Thyroid gland (tissue), 4 donors: ENCODE measurements at regions not wholly inside any gene's neighbourhood (a gene's known extent, or its start where the extent isn't known, plus 50 kb on each side); places are given as distances from the start of the nearest gene placed in this dataset. TPM values are rescaled to one million over a fixed set of nuclear protein-coding genes. Genes with fewer than 3 reads are reported as not detected.

Experiments
- DNase-seq, 2 donors: peaks; one replicate each; pipeline ENCODE4 v3.0.0-alpha.2; 2019
- H3K27ac ChIP-seq, 3 donors: fragments of 200-600 bp; sonication (generic); 1 replicate in 2 of 3; 2 replicates in 1 of 3; pipeline ENCODE4 v1.5.1; 2016 to 2019; ENCODE audit warnings: mild to moderate bottlenecking in 1 of 3, moderate library complexity in 1 of 3
- H3K27me3 ChIP-seq: fragments of 200-600 bp; sonication (generic); one replicate; pipeline ENCODE4 v1.5.1; 2019
- H3K36me3 ChIP-seq, 2 donors: fragments of 200-600 bp; sonication (generic); one replicate each; pipeline ENCODE4 v1.5.1; 2016 to 2019
- H3K4me1 ChIP-seq, 2 donors: fragments of 200-600 bp; sonication (generic); one replicate each; pipeline ENCODE4 v1.5.1; 2017 to 2019
- H3K4me3 ChIP-seq, 3 donors: fragments of 200-600 bp; sonication (generic); replicated peaks in 1 of 3; 1 replicate in 2 of 3; 2 replicates in 1 of 3; pipeline ENCODE4 v1.5.1; 2016; ENCODE audit warnings: mild to moderate bottlenecking in 1 of 3
- H3K9me3 ChIP-seq: fragments of 200-600 bp; sonication (generic); one replicate; pipeline ENCODE4 v1.5.1; 2017
- POLR2A ChIP-seq, 2 donors: fragments of 450-650 bp; IDR thresholded peaks; one replicate each; pipeline ENCODE4 v1.6.1; 2017; ENCODE audit warnings: antibody characterized with exemption in 2 of 2, mild to moderate bottlenecking in 2 of 2, moderate library complexity in 1 of 2
- WGBS, 2 donors: methylation state at CpG; one replicate each; pipeline ENCODE4 v1.1.5; 2017; 5-methylcytosine and 5-hydroxymethylcytosine counted together
- intact Hi-C: fragments of 100-400 bp; cut with DNase I; formaldehyde crosslinking; loops from one replicate; pipeline ENCODE4 v1.15.1; 2023
- small RNA-seq: library from RNA; depleted of rRNA; stranded (forward); fragments of <200 nt; gene quantifications from one replicate; pipeline ENCODE3, GENCODE V24; 2016
- TF ChIP-seq, protein P1 (sequence below), 6 experiments: fragments of 200-600 bp in 3 of 6; fragments of 450-650 bp in 3 of 6; sonication (generic) in 3 of 6; IDR thresholded peaks; one replicate each; pipeline ENCODE4 v1.5.1; 2016 to 2019; ENCODE audit warnings: antibody characterized with exemption in 6 of 6, mild to moderate bottlenecking in 2 of 6, inconsistent platforms in 1 of 6, moderate library complexity in 1 of 6

DNA sequence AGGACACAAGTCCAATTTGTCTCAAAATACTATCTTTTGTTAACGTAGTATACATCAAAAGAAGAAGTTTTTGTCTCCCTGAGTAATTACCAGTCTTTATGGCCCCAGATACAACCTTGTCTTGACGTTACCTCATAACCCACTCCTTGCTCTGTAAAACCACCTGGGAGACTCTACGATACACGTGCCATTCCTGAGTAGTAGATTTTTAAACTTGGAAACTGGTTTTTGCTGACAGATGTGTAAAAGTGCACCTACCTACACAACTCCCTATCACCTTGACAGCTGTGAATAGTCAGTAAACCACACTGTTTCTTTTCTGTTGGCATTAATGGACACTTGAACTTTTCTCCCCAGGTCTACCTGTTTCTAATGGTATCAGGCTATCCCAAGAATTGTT is 51.7 kb upstream of the RARB start:
- Histone ChIP-seq H3K27me3 (no peaks in the 10 kb centered on the region), H3K9me3 (no peaks in the 10 kb centered on the region), H3K4me3 (no peak overlapping the region), H3K27ac (no peak overlapping the region), H3K36me3 (no peaks in the 10 kb centered on the region), H3K4me1 (no peaks in the 10 kb centered on the region)
- intact Hi-C loops, result no loop called here
- no peak for TF ChIP-seq POLR2A (IDR thresholded peaks at IDR 0.05)
- TF ChIP-seq, protein P1, sequence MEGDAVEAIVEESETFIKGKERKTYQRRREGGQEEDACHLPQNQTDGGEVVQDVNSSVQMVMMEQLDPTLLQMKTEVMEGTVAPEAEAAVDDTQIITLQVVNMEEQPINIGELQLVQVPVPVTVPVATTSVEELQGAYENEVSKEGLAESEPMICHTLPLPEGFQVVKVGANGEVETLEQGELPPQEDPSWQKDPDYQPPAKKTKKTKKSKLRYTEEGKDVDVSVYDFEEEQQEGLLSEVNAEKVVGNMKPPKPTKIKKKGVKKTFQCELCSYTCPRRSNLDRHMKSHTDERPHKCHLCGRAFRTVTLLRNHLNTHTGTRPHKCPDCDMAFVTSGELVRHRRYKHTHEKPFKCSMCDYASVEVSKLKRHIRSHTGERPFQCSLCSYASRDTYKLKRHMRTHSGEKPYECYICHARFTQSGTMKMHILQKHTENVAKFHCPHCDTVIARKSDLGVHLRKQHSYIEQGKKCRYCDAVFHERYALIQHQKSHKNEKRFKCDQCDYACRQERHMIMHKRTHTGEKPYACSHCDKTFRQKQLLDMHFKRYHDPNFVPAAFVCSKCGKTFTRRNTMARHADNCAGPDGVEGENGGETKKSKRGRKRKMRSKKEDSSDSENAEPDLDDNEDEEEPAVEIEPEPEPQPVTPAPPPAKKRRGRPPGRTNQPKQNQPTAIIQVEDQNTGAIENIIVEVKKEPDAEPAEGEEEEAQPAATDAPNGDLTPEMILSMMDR (IDR thresholded peaks at IDR 0.05), result no peak
- 71 to 82% methylated on average over 4 of the region's 4 CpGs for WGBS, 2 donors
- no peak for DNase-seq

GRCh38 chr3:25377042-25377441 is 51.0 kb upstream of the RARB start:
- Histone ChIP-seq H3K9me3 (no peaks in the 10 kb centered on the region), H3K36me3 (no peaks in the 10 kb centered on the region), H3K4me3 (no peak overlapping the region), H3K4me1 (no peaks in the 10 kb centered on the region), H3K27me3 (no peaks in the 10 kb centered on the region), H3K27ac (no peak overlapping the region)
- no peak for DNase-seq
- no peak for TF ChIP-seq POLR2A (IDR thresholded peaks at IDR 0.05)
- WGBS, 2 donors, result 85 to 88% methylated on average over 2 of the region's 2 CpGs
- intact Hi-C loops, result no loop called here

Small RNA genes lying in the stretch of these regions (small RNA-seq; reads per million reads assigned to genes)
- not detected for gene RN7SL216P
- gene RNA5SP125, result not detected
- gene RNA5SP126, result not detected
